Astrocyte (in vitro differentiated cells and primary cell): ENCODE measurements at regions not wholly inside any gene's neighbourhood (a gene's known extent, or its start where the extent isn't known, plus 50 kb on each side); places are given as distances from the start of the nearest gene placed in this dataset.

Experiments used
- DNase-seq: peaks from one replicate; pipeline ENCODE4 v3.0.0-alpha.2; 2010; ENCODE audit warnings: low read depth
- FAIRE-seq: peaks from 2 replicates; lab custom pipeline; 2011; peaks lifted over from hg19 to GRCh38; lab: Jason Lieb, UNC
- H2AFZ ChIP-seq: 2 replicates; pipeline ENCODE4 v1.6.0; 2012; ENCODE audit warnings: low read depth, low read length, inconsistent platforms
- H3K27ac ChIP-seq: 2 replicates; pipeline ENCODE4 v1.5.1; 2011; ENCODE audit warnings: low read depth, low read length, inconsistent platforms
- H3K27me3 ChIP-seq: 2 replicates; pipeline ENCODE4 v1.6.0; 2011; ENCODE audit warnings: low read length, inconsistent platforms; ENCODE audit not compliant: insufficient read depth
- H3K36me3 ChIP-seq: 2 replicates; pipeline ENCODE4 v1.5.1; 2011; ENCODE audit warnings: low read length, inconsistent platforms; ENCODE audit not compliant: insufficient read depth
- H3K4me1 ChIP-seq: 2 replicates; pipeline ENCODE4 v1.5.1; 2011; ENCODE audit warnings: low read length, inconsistent platforms; ENCODE audit not compliant: insufficient read depth
- H3K4me2 ChIP-seq: 2 replicates; pipeline ENCODE4 v1.6.0; 2012; ENCODE audit warnings: low read length, inconsistent platforms
- H3K4me3 ChIP-seq: 2 replicates; pipeline ENCODE4 v1.5.1; 2011; ENCODE audit warnings: low read depth, mild to moderate bottlenecking, low read length, inconsistent platforms; ENCODE audit not compliant: insufficient read depth
- H3K79me2 ChIP-seq: 2 replicates; pipeline ENCODE4 v1.6.0; 2012; ENCODE audit warnings: mild to moderate bottlenecking, low read length, inconsistent platforms; ENCODE audit not compliant: insufficient read depth
- H3K9ac ChIP-seq: 2 replicates; pipeline ENCODE4 v1.6.0; 2012; ENCODE audit warnings: mild to moderate bottlenecking, low read length, inconsistent platforms
- H3K9me3 ChIP-seq: 2 replicates; pipeline ENCODE4 v1.5.1; 2012; ENCODE audit warnings: low read depth, mild to moderate bottlenecking, low read length, inconsistent platforms; ENCODE audit not compliant: insufficient read depth
- H4K20me1 ChIP-seq: 2 replicates; pipeline ENCODE4 v1.6.0; 2012; ENCODE audit warnings: low read length, inconsistent platforms; ENCODE audit not compliant: insufficient read depth
- H3K27ac Mint-ChIP-seq: one replicate; pipeline ENCODE4 v1.8.0; 2021; ENCODE audit warnings: mild to moderate bottlenecking, mixed read lengths; ENCODE audit not compliant: unreplicated experiment
- H3K27me3 Mint-ChIP-seq: one replicate; pipeline ENCODE4 v1.8.0; 2021; ENCODE audit warnings: low read depth, mixed read lengths; ENCODE audit not compliant: unreplicated experiment
- H3K36me3 Mint-ChIP-seq: one replicate; pipeline ENCODE4 v1.8.0; 2021; ENCODE audit warnings: low read depth, mixed read lengths; ENCODE audit not compliant: unreplicated experiment
- H3K4me1 Mint-ChIP-seq: one replicate; pipeline ENCODE4 v1.8.0; 2021; ENCODE audit warnings: low read depth, mixed read lengths; ENCODE audit not compliant: unreplicated experiment
- H3K4me3 Mint-ChIP-seq: one replicate; pipeline ENCODE4 v1.8.0; 2021; ENCODE audit warnings: mild to moderate bottlenecking, moderate library complexity, mixed read lengths; ENCODE audit not compliant: unreplicated experiment
- H3K9me3 Mint-ChIP-seq: one replicate; pipeline ENCODE4 v1.8.0; 2021; ENCODE audit warnings: mild to moderate bottlenecking, mixed read lengths; ENCODE audit not compliant: unreplicated experiment
- CTCF ChIP-seq: IDR thresholded peaks from 2 replicates; pipeline ENCODE4 v1.5.1; 2011; ENCODE audit warnings: low read depth, mild to moderate bottlenecking, inconsistent platforms, low read length, moderate library complexity; ENCODE audit not compliant: insufficient read depth
- EZH2 ChIP-seq: IDR thresholded peaks from 2 replicates; pipeline ENCODE4 v1.6.1; 2012; ENCODE audit warnings: mild to moderate bottlenecking, low read length, inconsistent platforms; ENCODE audit not compliant: insufficient read depth

GRCh38 chr3:113158171-113158570 is 53.2 kb upstream of the BOC start:
- Histone ChIP-seq H3K9me3 (no peaks in the 10 kb centered on the region), H3K9ac (no peak overlapping the region), H3K4me3 (no peak overlapping the region), H3K4me2 (no peak overlapping the region), H4K20me1 (no peaks in the 10 kb centered on the region), H3K79me2 (no peaks in the 10 kb centered on the region), H3K27ac (no peak overlapping the region), H3K4me1 (no peaks in the 10 kb centered on the region), H2AFZ (no peak overlapping the region), H3K27me3 (no peaks in the 10 kb centered on the region), H3K36me3 (no peaks in the 10 kb centered on the region)
- H3K4me1 Mint-ChIP-seq: peaks cover 4% of the 10 kb centered on the region
- TF ChIP-seq EZH2 (no peak), CTCF (no peak)
- no peaks in the 10 kb centered on the region for H3K9me3 Mint-ChIP-seq
- no peaks in the 10 kb centered on the region for H3K36me3 Mint-ChIP-seq
- no peak overlapping the region for H3K27ac Mint-ChIP-seq
- no peak for DNase-seq
- no peak for FAIRE-seq
- no peaks in the 10 kb centered on the region for H3K27me3 Mint-ChIP-seq
- no peak overlapping the region for H3K4me3 Mint-ChIP-seq
